ENCODE measurements at regions not wholly inside any gene's neighbourhood (a gene's known extent, or its start where the extent isn't known, plus 50 kb on each side); places are given as distances from the start of the nearest gene placed in this dataset.

GRCh38 chr6:137775227-137775626 is 91.8 kb upstream of the TNFAIP3 start:
- no peak for DNase-seq (ENCODE audit: low read depth, low spot score)
- no peaks in the 10 kb centered on the region for H3K9me3 ChIP-seq (ENCODE audit: control insufficient read depth, insufficient read depth, low read depth, low read length)
- H3K27ac ChIP-seq (ENCODE audit: low read length): no peak overlapping the region
- no peaks in the 10 kb centered on the region for H3K36me3 ChIP-seq (ENCODE audit: control insufficient read depth, insufficient read depth, low read length)
- H3K4me1 ChIP-seq (ENCODE audit: control insufficient read depth, insufficient read depth, low read length): no peaks in the 10 kb centered on the region
- H3K4me3 ChIP-seq (ENCODE audit: low read depth in 2 of 2, low read length in 2 of 2): no peak overlapping the region
- no peaks in the 10 kb centered on the region for H3K27me3 ChIP-seq (ENCODE audit: control insufficient read depth, insufficient read depth, low read length)
- intact Hi-C loops (cut with micrococcal nuclease; ENCODE audit: unreplicated experiment) (no loop called here), in situ Hi-C loops (cut with HindIII; ENCODE audit: low pct_unique_long_range_greater_than_20kb, low sequenced_read_pairs) (no loop called here)
- CTCF ChIA-PET: no interaction called here
- no TSS peak for BruUV-seq (replicated peaks)
- no peak for ATAC-seq
- TF ChIP-seq CTCF (IDR thresholded peaks at IDR 0.05): no peak
- no peak for TF ChIP-seq POLR2AphosphoS5 (IDR thresholded peaks at IDR 0.05; ENCODE audit: low read depth, low read length)
- TF ChIP-seq REST (IDR thresholded peaks at IDR 0.05; ENCODE audit: insufficient read depth in 1 of 2, low read depth in 2 of 2, low read length in 1 of 2): no peak
- TF ChIP-seq TCF7L2 (IDR thresholded peaks at IDR 0.05; ENCODE audit: low read depth, low read length): no peak
- no peak for TF ChIP-seq SIN3A (IDR thresholded peaks at IDR 0.05; ENCODE audit: borderline replicate concordance, insufficient read depth, low read depth, low read length)
- POLR2A ChIA-PET: no interaction called here

GRCh38 chr6:137775720-137776119 is 91.3 kb upstream of the TNFAIP3 start:
- H3K4me3 ChIP-seq (ENCODE audit: low read depth in 2 of 2, low read length in 2 of 2): no peak overlapping the region
- DNase-seq (ENCODE audit: low read depth, low spot score): no peak
- no peak overlapping the region for H3K27ac ChIP-seq (ENCODE audit: low read length)
- no TSS peak for BruUV-seq (replicated peaks)
- intact Hi-C loops (cut with micrococcal nuclease; ENCODE audit: unreplicated experiment) (no loop called here), in situ Hi-C loops (cut with HindIII; ENCODE audit: low pct_unique_long_range_greater_than_20kb, low sequenced_read_pairs) (no loop called here)
- no peaks in the 10 kb centered on the region for H3K36me3 ChIP-seq (ENCODE audit: control insufficient read depth, insufficient read depth, low read length)
- ChIA-PET CTCF (no interaction called here), POLR2A (no interaction called here)
- ATAC-seq: no peak
- TF ChIP-seq POLR2AphosphoS5 (IDR thresholded peaks at IDR 0.05; ENCODE audit: low read depth, low read length) (no peak), TCF7L2 (IDR thresholded peaks at IDR 0.05; ENCODE audit: low read depth, low read length) (no peak), SIN3A (IDR thresholded peaks at IDR 0.05; ENCODE audit: borderline replicate concordance, insufficient read depth, low read depth, low read length) (no peak), CTCF (IDR thresholded peaks at IDR 0.05) (no peak), REST (IDR thresholded peaks at IDR 0.05; ENCODE audit: insufficient read depth in 1 of 2, low read depth in 2 of 2, low read length in 1 of 2) (no peak)
- H3K27me3 ChIP-seq (ENCODE audit: control insufficient read depth, insufficient read depth, low read length): no peaks in the 10 kb centered on the region
- no peaks in the 10 kb centered on the region for H3K9me3 ChIP-seq (ENCODE audit: control insufficient read depth, insufficient read depth, low read depth, low read length)
- H3K4me1 ChIP-seq (ENCODE audit: control insufficient read depth, insufficient read depth, low read length): no peaks in the 10 kb centered on the region

All from Panc1 (cell line).